ENCODE measurements at regions not wholly inside any gene's neighbourhood (a gene's known extent, or its start where the extent isn't known, plus 50 kb on each side); places are given as distances from the start of the nearest gene placed in this dataset.

DNA sequence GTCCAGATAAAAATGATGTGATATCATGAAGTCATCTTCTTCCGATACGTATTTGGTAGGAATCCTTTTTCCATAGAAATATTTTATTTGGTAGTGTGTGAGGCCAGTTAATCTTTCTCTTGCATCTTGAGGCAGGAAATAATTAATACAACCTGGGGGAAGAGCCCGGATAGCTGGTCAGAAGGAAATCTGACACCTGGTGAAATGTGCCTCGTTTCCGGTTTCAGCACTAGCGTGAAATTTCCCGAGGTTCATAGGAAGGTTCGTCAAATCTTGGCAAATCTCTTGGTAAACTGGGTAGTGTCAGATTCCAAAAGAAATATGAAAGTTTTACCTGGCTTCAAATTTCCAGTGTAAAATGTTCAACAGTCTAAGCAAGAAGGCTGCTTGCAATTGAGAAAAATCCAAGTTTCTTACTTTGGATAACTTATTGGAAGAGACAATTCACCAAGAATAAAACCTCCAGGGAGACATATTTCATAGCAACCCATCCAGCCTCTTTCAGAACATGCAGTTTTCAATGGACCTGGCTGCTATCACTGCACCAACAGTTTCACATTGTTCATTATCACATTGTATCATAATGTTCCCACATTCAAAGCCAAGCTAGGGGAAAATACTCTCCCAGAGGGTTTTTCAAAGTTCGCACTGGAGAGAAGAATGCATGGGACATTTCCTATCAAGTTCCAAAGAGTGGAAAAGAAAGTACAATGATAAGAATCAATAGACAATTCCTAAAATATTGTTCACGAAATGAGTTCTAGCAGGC is 454.5 kb upstream of the CITED2 start:
- no peak for DNase-seq (ENCODE audit: low read depth in 2 of 2)

DNA sequence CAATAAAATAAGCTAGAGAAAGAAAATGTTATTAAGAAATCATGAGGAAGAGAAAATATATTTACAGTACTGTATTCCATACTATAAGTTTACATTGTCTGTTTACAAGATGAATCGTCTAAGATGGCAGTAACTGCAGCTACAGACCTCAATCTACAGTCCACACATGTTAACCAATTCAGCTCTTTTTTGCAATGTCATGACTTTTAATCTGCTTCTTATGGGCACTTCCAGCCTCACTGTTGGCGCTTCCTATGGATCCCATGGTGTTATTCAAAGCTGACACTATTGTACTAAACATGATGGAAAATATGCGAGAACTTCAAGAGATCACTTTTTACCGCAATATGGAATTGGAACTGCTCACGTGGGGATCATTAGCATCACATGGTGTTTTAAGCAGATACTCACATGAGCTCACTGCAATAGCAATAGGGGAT is 451.5 kb upstream of the CITED2 start:
- DNase-seq (ENCODE audit: low read depth in 2 of 2), result no peak

DNA sequence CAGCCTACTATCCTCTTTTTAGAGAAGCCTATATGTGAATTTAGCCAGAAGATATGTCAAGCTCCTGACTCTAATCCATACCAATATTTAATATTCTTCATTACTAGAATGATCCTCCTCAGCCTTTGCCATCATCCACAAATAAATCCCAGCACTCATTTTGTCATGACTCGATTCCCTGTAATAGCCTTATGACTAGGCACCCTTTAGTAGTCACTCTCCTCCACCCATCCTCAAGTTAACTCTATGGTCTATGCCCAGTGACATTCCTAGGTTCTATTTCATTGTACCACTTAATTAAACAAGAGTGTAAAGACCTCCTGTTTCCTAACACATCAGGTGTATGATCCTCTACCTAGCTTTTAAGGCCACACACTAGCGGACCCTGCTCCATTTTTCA is 450.4 kb upstream of the CITED2 start:
- no peak for DNase-seq (ENCODE audit: low read depth in 2 of 2)

DNA sequence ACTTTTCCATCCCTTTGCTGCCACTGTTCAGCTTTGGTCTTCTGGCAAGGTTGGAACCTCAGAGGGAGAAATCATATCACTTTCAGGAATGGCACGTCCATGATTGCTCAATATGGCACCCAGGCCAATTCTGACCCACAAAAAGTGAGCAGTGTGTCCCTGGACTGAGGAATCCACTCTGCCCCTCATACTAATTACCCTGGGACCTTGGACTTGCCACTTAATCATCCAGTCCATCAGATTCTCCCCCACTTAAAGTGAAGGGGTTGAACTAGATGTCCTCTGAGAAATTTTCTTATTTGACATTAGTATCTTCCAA is 449.3 kb upstream of the CITED2 start:
- no peak for DNase-seq (ENCODE audit: low read depth in 2 of 2)

DNA sequence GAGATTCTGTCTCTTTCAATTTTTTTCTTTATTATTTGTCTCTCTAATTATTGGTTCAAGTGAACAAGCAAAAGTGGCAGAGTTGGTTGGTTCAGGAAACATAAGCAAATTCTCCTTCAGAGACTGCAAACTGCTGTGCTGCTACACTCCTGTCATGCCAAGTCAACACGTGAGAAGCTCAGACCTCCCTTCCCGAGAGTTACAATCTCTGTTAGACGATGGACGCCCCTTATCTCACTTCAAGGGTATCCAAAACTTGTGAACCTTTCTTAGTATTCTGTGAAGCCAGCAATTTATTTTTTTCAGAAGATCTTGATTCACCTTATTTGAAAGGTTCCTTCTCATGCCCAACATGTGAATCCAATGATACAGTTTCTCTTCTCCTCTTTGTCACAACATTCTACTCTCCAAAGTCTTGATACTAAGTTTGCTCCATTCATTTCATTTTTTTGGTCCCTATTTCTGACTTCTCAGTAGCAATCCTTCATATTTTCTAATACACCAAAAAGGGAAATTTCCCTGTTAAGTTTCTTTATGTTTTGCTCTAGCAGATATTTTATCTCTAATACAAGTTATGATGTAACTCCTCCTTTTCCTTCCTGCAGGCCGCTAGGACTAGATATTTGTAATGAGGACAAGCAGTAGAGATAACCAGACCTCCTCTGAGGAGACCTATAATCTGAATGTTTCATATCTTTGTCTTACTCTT is 448.8 kb upstream of the CITED2 start:
- no peak for DNase-seq (ENCODE audit: low read depth in 2 of 2)

- DNase-seq (ENCODE audit: low read depth in 2 of 2), result no peak
Measured at GRCh38 chr6:139821676-139822223, 447.3 kb upstream of the CITED2 start.

- no peak for DNase-seq (ENCODE audit: low read depth in 2 of 2)
Measured at GRCh38 chr6:139820210-139820609, 445.8 kb upstream of the CITED2 start.

- DNase-seq (ENCODE audit: low read depth in 2 of 2), result no peak
Measured at GRCh38 chr6:139819776-139820175, 445.3 kb upstream of the CITED2 start.

DNA sequence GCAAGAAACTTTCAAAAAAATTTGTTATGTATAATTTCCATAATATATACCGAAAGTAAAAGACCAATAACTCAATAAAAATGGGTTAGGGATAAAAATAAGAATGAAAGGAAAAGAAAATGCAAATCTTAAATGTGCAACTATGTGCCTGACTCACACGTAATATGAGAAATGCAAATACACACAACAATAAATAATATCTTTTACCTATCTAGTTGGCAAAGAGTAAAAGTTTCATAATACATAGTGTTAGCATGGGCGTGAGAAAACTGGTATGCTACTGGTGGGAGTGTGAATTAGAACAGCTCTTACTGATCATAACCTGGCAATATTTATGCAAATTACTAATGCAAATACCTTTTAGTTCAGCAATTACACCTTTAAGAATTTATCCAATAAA is 438.5 kb upstream of the CITED2 start:
- no peak for DNase-seq (ENCODE audit: low read depth in 2 of 2)

- no peak for DNase-seq (ENCODE audit: low read depth in 2 of 2)
Measured at GRCh38 chr6:139801571-139802321, 427.3 kb upstream of the CITED2 start.

- DNase-seq (ENCODE audit: low read depth in 2 of 2), result no peak
Measured at GRCh38 chr6:139800837-139801236, 426.4 kb upstream of the CITED2 start.

GRCh38 chr6:139790527-139790926 is 416.1 kb upstream of the CITED2 start:
- no peak for DNase-seq (ENCODE audit: low read depth in 2 of 2)

GRCh38 chr6:139784222-139784769 is 409.8 kb upstream of the CITED2 start:
- DNase-seq (ENCODE audit: low read depth in 2 of 2), result no peak

DNA sequence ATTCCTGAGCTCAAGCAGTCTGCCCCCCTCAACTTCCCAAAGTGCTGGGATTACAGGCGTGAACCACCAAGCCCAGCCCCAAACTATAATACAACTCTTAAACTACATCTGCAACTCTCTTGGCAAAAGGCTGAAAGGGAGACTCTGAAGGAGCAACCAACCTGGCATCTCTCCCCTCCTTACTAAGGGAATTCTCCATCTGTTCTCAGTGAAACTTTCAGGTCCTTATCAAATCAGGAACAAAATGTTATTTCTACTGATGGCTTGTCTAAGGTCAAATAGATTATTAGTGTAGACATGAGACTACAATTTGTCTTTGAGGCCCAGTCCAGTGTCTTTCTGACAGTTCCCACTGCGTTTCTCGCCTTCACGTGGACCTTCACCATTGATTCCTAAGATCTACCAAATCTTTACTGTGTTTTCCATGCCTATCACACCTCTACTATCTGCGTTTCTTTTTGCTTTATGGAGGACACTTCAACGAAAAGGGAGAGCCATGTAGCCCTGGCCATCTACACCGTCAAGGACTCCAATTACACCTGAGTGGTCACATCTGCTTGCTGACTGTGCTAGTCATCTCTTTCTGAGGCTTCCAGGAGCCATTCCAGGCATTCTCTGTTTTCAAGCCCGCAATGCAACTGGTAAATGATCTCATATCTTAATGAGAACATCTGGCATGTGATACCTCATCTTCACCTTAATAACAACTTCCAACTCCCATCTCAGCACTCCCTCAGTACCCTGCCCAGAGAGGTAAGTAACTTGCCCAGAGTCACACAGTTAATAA is 405.7 kb upstream of the CITED2 start:
- no peak for DNase-seq (ENCODE audit: low read depth in 2 of 2)

- no peak for DNase-seq (ENCODE audit: low read depth in 2 of 2)
Measured at GRCh38 chr6:139778688-139779087, 404.2 kb upstream of the CITED2 start.

- no peak for DNase-seq (ENCODE audit: low read depth in 2 of 2)
Measured at GRCh38 chr6:139778106-139778505, 403.7 kb upstream of the CITED2 start.

- DNase-seq (ENCODE audit: low read depth in 2 of 2), result no peak
Measured at GRCh38 chr6:139777202-139777970, 402.9 kb upstream of the CITED2 start.

DNA sequence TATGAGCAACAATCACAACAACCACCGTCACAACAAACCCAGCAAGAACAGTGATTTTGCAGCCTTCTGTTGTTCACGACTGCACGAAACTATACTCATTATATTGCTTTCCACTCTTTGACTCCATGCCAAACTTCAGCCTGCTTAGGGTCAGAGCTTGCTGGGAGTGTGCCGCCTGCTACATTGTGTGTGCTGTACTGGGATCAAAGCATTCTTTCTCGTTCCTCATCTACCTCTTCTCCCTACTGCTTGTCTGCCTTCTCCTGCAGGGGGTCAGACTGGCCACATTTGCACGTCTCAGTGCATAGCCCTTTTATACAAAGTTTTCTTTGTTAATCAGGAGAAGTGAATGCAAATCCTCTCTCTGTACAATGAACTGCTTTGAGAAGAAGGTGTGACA is 401.6 kb upstream of the CITED2 start:
- DNase-seq (ENCODE audit: low read depth in 2 of 2), result no peak

GRCh38 chr6:139768196-139768595 is 393.7 kb upstream of the CITED2 start:
- no peak for DNase-seq (ENCODE audit: low read depth in 2 of 2)

- no peak for DNase-seq (ENCODE audit: low read depth in 2 of 2)
Measured at GRCh38 chr6:139766796-139767195, 392.3 kb upstream of the CITED2 start.

- no peak for DNase-seq (ENCODE audit: low read depth in 2 of 2)
Measured at GRCh38 chr6:139765825-139766285, 391.4 kb upstream of the CITED2 start.
